GM23338 (cell line): ENCODE measurements at regions not wholly inside any gene's neighbourhood (a gene's known extent, or its start where the extent isn't known, plus 50 kb on each side); places are given as distances from the start of the nearest gene placed in this dataset.

Source experiments
- ATAC-seq: fragments of 200-7000 bp; cut with Tn5 transposase; 3 replicates; pipeline ENCODE4 v1.9.1; 2020
- DNase-seq: peaks from one replicate; pipeline ENCODE4 v3.0.0-alpha.2; 2015; ENCODE audit warnings: low spot score
- H2AFZ ChIP-seq: fragments of 200-600 bp; sonication (generic); 2 replicates; pipeline ENCODE4 v1.8.0; 2016; ENCODE audit warnings: antibody characterized with exemption, mild to moderate bottlenecking, moderate library complexity
- H3F3A ChIP-seq: fragments of 200-600 bp; sonication (generic); replicated peaks from 2 replicates; pipeline ENCODE4 v1.8.0; 2017; ENCODE audit warnings: antibody characterized with exemption, mixed run types, low read depth
- H3K27ac ChIP-seq: fragments of 200-600 bp; sonication (generic); 2 replicates; pipeline ENCODE4 v1.6.1; 2016; ENCODE audit warnings: low read depth
- H3K27me3 ChIP-seq: fragments of 200-600 bp; sonication (generic); 2 replicates; pipeline ENCODE4 v1.8.0; 2016; ENCODE audit warnings: mild to moderate bottlenecking, mixed run types, moderate library complexity; ENCODE audit not compliant: insufficient read depth
- H3K36me3 ChIP-seq: fragments of 200-600 bp; sonication (generic); 2 replicates; pipeline ENCODE4 v1.8.0; 2016; ENCODE audit warnings: mild to moderate bottlenecking; ENCODE audit not compliant: insufficient read depth
- H3K4me1 ChIP-seq: fragments of 200-600 bp; sonication (generic); 2 replicates; pipeline ENCODE4 v1.8.0; 2016; ENCODE audit warnings: mild to moderate bottlenecking, moderate library complexity; ENCODE audit not compliant: insufficient read depth
- H3K4me2 ChIP-seq: fragments of 200-600 bp; sonication (generic); 2 replicates; pipeline ENCODE4 v1.7.1; 2017; ENCODE audit warnings: mixed run types
- H3K4me3 ChIP-seq: fragments of 200-600 bp; sonication (generic); 2 replicates; pipeline ENCODE4 v1.6.1; 2016; ENCODE audit warnings: mixed run types
- H3K79me2 ChIP-seq: fragments of 200-600 bp; sonication (generic); replicated peaks from 2 replicates; pipeline ENCODE4 v1.8.0; 2017; ENCODE audit warnings: mild to moderate bottlenecking; ENCODE audit not compliant: insufficient read depth
- H3K9me2 ChIP-seq: fragments of 200-600 bp; sonication (generic); 2 replicates; pipeline ENCODE4 v1.8.0; 2017; ENCODE audit not compliant: insufficient read depth
- H4K20me1 ChIP-seq: fragments of 200-600 bp; sonication (generic); replicated peaks from 2 replicates; pipeline ENCODE4 v1.8.0; 2017; ENCODE audit warnings: mild to moderate bottlenecking; ENCODE audit not compliant: insufficient read depth
- H3K27ac Mint-ChIP-seq: 2 replicates; pipeline ENCODE4 v1.8.0; 2020; ENCODE audit warnings: inconsistent platforms, mild to moderate bottlenecking, moderate library complexity, mixed read lengths
- H3K27me3 Mint-ChIP-seq: 3 replicates; pipeline ENCODE4 v1.8.0; 2022; ENCODE audit warnings: low read depth, mild to moderate bottlenecking, moderate library complexity, mixed read lengths, inconsistent platforms; ENCODE audit not compliant: insufficient read depth, poor library complexity
- H3K36me3 Mint-ChIP-seq: 3 replicates; pipeline ENCODE4 v1.8.0; 2021; ENCODE audit warnings: low read depth, mild to moderate bottlenecking, inconsistent platforms, moderate library complexity, mixed read lengths
- H3K4me1 Mint-ChIP-seq: 3 replicates; pipeline ENCODE4 v1.8.0; 2020; ENCODE audit warnings: mild to moderate bottlenecking, inconsistent platforms, mixed read lengths
- H3K4me3 Mint-ChIP-seq: 3 replicates; pipeline ENCODE4 v1.8.0; 2021; ENCODE audit warnings: moderate library complexity, mild to moderate bottlenecking, inconsistent platforms, mixed read lengths
- H3K9me3 Mint-ChIP-seq: 3 replicates; pipeline ENCODE4 v1.8.0; 2020; ENCODE audit warnings: moderate library complexity, mild to moderate bottlenecking, inconsistent platforms, mixed read lengths
- CREB1 ChIP-seq: fragments of 250-450 bp; sonication (Bioruptor Pico); IDR thresholded peaks from 2 replicates; pipeline ENCODE4 v1.5.0; 2020; ENCODE audit warnings: low read depth, mild to moderate bottlenecking, moderate library complexity
- EZH2phosphoT487 ChIP-seq: fragments of 200-600 bp; sonication (generic); IDR thresholded peaks from one replicate; pipeline ENCODE4 v1.8.1; 2018; ENCODE audit warnings: antibody characterized with exemption; ENCODE audit not compliant: unreplicated experiment
- NANOG ChIP-seq: IDR thresholded peaks from 2 replicates; pipeline ENCODE4 v1.6.1; 2016; ENCODE audit warnings: antibody characterized with exemption, borderline replicate concordance
- REST ChIP-seq: IDR thresholded peaks from one replicate; pipeline ENCODE4 v1.6.1; 2018; ENCODE audit warnings: antibody characterized with exemption; ENCODE audit not compliant: unreplicated experiment
- ZNF331 ChIP-seq: fragments of 250-450 bp; sonication (Bioruptor Pico); IDR thresholded peaks from 2 replicates; pipeline ENCODE4 v1.5.0; 2020; ENCODE audit warnings: low read depth, mild to moderate bottlenecking, moderate library complexity
- ZNF462 ChIP-seq: fragments of 250-450 bp; sonication (Bioruptor Pico); IDR thresholded peaks from 2 replicates; pipeline ENCODE4 v1.5.0; 2020; ENCODE audit warnings: mild to moderate bottlenecking, moderate library complexity
- TF ChIP-seq, protein P1 (sequence below): IDR thresholded peaks from 2 replicates; pipeline ENCODE4 v1.6.1; 2016; ENCODE audit warnings: antibody characterized with exemption
- TF ChIP-seq, protein P2 (sequence below), 2 experiments: fragments of 200-600 bp in 1 of 2; sonication (generic) in 1 of 2; conservative IDR thresholded peaks; 2 replicates each; pipeline versions ENCODE4 v1.5.1 to v1.6.1; 2016 to 2017; ENCODE audit warnings: antibody characterized with exemption in 2 of 2, low read depth in 2 of 2, mild to moderate bottlenecking in 2 of 2, moderate library complexity in 1 of 2

- no peak for TF ChIP-seq ZNF462 (CRISPR knock-in tag)
- no peak for TF ChIP-seq ZNF331
- TF ChIP-seq EZH2phosphoT487: no peak
- no peak for TF ChIP-seq NANOG
- no peak for TF ChIP-seq CREB1 (CRISPR knock-in tag)
- TF ChIP-seq, protein P1, sequence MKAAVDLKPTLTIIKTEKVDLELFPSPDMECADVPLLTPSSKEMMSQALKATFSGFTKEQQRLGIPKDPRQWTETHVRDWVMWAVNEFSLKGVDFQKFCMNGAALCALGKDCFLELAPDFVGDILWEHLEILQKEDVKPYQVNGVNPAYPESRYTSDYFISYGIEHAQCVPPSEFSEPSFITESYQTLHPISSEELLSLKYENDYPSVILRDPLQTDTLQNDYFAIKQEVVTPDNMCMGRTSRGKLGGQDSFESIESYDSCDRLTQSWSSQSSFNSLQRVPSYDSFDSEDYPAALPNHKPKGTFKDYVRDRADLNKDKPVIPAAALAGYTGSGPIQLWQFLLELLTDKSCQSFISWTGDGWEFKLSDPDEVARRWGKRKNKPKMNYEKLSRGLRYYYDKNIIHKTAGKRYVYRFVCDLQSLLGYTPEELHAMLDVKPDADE: no peak
Measured at GRCh38 chr11:39681428-39681827, 1778.0 kb downstream of the LRRC4C start (continued).

DNA sequence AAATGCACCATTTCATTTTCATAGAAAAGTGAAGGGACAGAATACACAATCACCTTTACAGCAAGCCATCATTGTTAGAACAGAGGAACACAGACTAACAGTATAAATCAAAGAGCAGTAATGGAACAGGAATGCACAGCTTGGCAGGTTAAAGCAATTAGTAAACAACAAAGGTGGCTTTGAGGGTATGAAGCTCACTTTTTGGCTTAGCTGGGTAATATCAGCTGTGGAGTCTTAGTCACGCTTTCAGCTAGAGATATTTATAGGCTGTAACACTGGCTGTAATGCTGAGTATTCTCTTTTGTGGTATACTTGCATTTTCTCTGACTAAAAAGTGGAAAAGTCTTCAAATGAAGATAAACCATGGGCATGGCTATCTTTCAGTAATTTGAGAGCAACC, 1780.5 kb downstream of the LRRC4C start:
- no peak overlapping the region for H3K27ac ChIP-seq
- no peak overlapping the region for H3K4me3 ChIP-seq
- peaks cover 10% of the 10 kb centered on the region for H3K36me3 Mint-ChIP-seq
- H4K20me1 ChIP-seq: no peaks in the 10 kb centered on the region
- TF ChIP-seq CREB1 (CRISPR knock-in tag) (no peak), REST (no peak)
- TF ChIP-seq, protein P2, sequence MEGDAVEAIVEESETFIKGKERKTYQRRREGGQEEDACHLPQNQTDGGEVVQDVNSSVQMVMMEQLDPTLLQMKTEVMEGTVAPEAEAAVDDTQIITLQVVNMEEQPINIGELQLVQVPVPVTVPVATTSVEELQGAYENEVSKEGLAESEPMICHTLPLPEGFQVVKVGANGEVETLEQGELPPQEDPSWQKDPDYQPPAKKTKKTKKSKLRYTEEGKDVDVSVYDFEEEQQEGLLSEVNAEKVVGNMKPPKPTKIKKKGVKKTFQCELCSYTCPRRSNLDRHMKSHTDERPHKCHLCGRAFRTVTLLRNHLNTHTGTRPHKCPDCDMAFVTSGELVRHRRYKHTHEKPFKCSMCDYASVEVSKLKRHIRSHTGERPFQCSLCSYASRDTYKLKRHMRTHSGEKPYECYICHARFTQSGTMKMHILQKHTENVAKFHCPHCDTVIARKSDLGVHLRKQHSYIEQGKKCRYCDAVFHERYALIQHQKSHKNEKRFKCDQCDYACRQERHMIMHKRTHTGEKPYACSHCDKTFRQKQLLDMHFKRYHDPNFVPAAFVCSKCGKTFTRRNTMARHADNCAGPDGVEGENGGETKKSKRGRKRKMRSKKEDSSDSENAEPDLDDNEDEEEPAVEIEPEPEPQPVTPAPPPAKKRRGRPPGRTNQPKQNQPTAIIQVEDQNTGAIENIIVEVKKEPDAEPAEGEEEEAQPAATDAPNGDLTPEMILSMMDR (conservative IDR thresholded peaks at IDR 0.05; ENCODE audit: low read depth in 2 of 2): no peak
- H3K9me3 Mint-ChIP-seq: peaks cover 17% of the 10 kb centered on the region
- no peak overlapping the region for H3K4me2 ChIP-seq
- no peaks in the 10 kb centered on the region for H3K79me2 ChIP-seq
- DNase-seq (no peak), ATAC-seq (no peak)
- H3K27ac Mint-ChIP-seq: no peak overlapping the region
- no peak overlapping the region for H2AFZ ChIP-seq
- no peaks in the 10 kb centered on the region for H3K27me3 ChIP-seq
- 0 out of 2 replicates have a peak, but pooled peaks cover 6% of the 10 kb centered on the region for H3K4me1 ChIP-seq
- H3K27me3 Mint-ChIP-seq: peaks cover 2% of the 10 kb centered on the region
- peaks cover 11% of the 10 kb centered on the region; the same call in 2 of the 3 replicates for H3K4me1 Mint-ChIP-seq
- H3K36me3 ChIP-seq: peaks cover 6% of the 10 kb centered on the region; the same call in 1 of the 2 replicates
- no peaks in the 10 kb centered on the region for H3F3A ChIP-seq
- H3K9me2 ChIP-seq: no peaks in the 10 kb centered on the region
- no peak overlapping the region for H3K4me3 Mint-ChIP-seq
